Stimulated activated CD8-positive, alpha-beta memory T cell treated with anti-CD3 and anti-CD28 coated beads, Interleukin-4, amount 100 ng/mL, for 24 hours (primary cell): ENCODE measurements at regions not wholly inside any gene's neighbourhood (a gene's known extent, or its start where the extent isn't known, plus 50 kb on each side); places are given as distances from the start of the nearest gene placed in this dataset.
"Not testable (repeated sequence)": the region's sequence is repeated elsewhere in the genome, so short reads cannot be mapped to it uniquely, and the experiment has no call there.

ENCODE experiments used
- DNase-seq: peaks from one replicate; pipeline ENCODE4 v3.0.0-alpha.2; 2020; ENCODE audit warnings: low read depth

DNA sequence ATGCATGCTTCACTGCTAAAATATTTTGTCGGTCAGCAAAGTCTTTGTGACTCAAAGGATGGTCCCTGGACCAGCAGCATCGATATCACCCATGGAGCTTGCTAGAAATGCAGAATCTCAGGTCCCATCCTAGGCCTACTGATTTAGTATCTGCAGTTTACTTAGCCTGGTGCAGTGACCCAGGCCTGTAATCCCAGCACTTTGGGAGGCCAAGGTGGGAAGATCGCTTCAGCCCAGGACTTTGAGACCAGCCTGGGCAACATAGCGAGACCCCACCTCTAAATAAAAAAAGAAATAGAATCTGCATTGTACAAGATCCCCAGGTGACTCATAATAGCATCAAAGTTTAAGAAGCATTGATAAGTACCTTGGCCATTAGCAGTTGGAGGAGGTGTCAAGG lies 248.7 kb downstream of the CD83 start:
- no peak for DNase-seq

DNA sequence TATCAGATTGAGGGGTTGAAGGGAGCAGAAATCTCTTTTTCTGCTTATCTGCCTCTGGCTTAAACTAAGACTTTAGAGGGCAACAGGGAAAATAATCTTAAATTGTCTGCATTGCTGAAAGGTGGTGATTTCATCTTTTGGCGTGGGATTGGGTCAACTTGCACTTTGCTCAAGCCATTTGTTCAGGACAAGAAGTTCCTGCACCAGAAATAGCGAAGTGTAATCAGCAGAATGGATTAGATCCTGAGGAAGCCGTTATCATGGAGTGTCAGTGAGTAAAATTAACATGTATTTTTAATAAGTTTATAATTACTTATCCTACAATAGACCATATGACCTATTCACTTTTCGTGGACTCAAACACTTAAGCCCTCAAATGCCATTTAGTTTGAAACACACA lies 249.3 kb downstream of the CD83 start:
- no peak for DNase-seq

DNA sequence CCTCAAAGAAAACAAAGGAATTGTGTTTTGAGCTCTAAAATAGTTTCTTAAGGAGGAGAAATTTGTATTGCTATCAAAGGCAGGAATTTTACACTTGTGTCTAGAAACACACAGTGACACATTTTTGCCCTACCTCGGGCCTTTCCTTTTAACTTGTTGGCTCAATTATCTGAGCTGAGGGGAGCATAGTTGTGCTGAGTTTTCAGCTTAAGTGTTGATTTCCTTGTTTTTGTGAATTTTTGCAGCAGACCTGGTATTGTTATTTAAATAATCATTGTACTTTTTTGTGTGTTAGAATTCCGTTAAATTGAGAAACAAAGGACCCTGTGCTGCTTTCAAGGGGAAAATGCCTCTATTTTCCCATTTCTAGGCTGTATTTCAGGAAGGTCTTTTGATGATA lies 249.7 kb downstream of the CD83 start:
- no peak for DNase-seq

DNA sequence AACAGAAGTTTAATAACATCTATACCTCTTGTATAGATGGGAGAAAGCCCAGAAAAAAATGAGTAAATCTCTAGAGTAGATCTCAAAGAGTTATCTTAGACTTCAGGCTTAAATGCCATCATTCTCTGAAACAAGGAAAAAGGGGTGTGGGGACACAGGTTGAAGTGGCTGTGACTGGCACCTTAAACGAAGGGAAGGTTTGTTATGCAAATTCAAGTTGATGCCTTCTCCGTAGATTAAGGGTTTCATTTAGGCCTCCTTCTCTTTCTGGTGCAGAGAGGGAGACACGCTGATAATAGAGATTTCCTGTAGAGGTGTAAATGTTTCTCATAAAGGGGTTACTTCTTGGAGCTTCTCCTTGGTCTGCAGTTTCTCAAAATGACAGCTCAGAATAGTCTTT lies 252.1 kb downstream of the CD83 start:
- DNase-seq = no peak

DNA sequence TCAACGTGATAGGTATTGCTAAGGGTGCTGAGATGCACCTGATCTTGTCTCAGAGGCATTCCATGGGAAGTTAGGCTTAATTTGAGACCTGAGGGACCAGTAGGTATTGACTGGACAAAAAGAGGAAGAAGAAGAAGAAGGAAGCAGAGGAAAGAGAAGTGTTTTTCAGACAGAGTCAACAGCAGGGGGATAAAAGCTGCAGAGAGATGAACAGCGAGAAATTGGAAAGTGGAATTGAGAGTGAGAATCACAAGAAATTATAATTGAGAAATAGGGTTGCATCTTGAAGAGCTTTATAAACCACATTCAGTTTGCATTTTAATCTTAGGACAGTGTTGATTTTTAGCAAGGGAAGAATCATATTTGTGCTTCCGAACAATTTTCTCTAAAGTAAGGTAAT lies 254.0 kb downstream of the CD83 start:
- DNase-seq = no peak

DNA sequence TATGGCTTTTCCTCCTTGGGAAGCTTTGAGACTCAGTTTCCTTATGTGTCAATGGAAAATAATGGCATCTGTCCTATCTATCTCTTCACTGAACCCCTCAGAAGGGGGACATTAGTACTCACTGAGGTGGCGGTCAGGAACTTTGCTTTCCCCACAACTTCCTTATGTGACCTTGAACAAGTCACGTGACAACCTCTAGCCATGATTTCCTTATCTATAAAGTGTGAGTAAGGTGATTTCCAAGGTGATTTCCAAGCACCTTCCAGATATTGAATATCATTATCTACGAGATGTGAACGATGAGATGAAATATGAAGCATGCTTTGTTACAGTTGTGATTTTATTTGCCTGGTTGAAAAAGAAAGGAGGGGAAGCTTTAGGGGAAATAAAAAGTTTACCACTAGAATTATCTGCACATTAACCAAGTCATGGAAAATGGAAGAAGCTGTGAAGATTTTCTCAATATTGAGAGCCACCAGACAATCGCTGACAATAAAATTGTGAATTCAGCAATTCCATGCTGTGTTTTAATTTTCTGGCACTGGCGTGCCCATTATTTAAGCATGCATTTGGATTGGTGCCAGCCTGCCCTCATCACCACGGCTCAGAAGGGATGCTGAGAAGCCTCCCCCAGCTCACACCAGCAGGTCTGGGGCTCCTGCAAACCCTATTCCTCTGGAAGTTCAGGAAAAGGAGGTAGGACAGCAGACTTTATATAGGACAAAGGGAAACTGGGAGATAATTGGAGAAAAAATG lies 255.3 kb downstream of the CD83 start:
- no peak for DNase-seq

DNA sequence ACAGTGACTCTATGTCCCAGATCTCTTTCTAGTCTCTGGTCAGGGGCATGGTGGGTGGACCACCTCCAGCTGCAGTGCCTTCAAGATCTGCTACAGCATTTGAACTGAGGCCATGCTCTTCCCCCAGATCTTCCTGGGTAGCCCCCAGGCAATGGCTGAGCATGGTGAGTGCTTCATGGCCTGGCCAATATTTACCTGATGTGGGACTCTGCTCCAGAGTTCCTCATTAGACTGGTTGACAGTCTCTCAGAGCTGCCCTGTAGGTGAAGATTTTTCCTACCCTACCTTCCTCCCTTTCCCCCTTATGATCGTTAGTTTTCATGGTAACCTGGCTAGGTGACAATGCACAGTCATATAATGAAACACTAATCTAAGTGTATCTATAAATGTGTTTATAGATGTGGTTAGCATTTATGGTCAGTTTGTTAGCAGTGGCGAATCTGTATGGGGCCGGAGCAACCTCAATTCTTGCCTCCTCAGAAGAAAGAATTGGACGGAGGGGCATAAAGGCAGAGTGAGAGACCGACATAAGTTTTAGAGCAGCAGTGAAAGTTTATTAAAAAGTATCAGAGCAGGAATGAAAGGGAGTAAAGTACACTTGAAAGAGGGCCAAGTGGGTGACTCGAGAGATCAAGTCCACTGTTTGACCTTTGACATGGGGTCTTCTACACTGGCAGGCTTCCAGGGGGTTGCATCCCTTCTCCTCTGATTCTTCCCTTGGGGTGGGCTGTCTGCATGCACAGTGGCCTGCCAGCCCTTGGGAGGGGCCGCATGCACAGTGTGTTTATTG lies 256.3 kb downstream of the CD83 start:
- no peak for DNase-seq

DNA sequence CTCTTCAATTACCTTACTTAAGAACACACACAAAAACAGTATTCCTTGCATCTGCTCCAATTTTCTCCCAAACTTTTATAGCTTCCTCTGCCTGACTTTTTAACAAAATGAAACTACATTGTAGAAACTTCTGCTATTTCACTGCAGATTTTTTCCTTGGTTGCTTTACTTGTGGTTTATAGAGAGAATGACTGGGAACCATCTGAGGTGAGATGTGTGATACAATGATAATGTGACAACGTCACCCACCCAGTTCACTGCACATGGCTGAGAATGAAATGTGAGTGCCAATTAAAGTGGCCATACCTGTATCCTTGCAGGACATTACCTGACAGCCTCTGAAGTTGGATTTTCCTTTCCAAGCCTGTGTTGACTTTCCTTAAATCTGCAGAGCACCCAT lies 258.4 kb downstream of the CD83 start:
- DNase-seq = no peak

DNA sequence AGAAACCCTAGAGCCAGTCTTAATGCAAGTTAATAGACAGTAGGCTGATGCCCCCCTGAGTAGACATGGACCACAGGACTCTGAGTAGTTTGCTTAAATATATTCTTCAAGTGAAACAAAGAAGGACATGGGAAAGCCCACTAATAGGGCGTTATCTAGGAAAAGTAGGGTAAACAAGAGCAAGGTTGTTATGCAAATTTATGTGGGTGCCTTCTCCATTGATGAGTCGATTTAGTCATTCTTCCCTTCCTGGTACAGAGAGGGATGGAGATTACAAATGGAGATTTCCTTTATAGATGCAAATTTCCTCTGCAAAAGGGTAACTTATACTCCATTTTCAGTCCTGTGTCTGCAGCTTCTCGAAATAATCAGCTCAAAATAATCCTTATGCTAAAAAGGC lies 262.0 kb downstream of the CD83 start:
- DNase-seq = no peak

DNA sequence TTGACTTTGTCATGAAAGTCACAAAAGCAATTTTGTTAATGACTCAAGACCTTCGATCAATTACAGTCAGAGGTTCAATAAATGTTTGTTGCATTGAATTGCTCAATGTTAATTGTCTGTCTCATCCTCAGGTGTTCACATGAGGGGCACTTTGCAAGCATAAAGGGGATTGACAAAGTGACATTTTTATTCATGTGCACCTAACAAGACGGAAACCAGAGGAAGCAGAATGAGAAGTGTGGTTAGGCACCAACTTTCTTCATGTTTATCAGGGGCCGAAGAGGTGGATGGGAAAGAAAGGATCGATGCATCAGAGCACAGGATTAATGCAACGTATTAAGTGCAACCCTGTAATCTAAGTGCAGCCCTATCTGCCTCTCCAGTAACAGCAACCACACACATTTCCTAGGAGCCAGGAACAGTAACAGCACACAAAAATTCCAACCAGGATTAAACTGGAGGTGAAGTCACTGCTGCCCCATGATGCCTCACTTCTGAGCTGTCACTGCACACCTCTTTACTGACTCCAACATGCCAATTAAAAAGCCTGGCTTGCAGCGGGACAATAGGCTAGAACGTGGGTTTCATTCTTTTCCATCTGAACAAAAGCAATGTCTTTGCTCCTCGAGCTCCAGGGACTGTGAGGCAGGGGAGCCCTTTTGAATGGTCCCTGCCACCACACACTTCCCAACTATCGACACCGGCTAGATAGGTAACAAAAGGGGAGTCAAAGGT lies 262.7 kb downstream of the CD83 start:
- DNase-seq = no peak

DNA sequence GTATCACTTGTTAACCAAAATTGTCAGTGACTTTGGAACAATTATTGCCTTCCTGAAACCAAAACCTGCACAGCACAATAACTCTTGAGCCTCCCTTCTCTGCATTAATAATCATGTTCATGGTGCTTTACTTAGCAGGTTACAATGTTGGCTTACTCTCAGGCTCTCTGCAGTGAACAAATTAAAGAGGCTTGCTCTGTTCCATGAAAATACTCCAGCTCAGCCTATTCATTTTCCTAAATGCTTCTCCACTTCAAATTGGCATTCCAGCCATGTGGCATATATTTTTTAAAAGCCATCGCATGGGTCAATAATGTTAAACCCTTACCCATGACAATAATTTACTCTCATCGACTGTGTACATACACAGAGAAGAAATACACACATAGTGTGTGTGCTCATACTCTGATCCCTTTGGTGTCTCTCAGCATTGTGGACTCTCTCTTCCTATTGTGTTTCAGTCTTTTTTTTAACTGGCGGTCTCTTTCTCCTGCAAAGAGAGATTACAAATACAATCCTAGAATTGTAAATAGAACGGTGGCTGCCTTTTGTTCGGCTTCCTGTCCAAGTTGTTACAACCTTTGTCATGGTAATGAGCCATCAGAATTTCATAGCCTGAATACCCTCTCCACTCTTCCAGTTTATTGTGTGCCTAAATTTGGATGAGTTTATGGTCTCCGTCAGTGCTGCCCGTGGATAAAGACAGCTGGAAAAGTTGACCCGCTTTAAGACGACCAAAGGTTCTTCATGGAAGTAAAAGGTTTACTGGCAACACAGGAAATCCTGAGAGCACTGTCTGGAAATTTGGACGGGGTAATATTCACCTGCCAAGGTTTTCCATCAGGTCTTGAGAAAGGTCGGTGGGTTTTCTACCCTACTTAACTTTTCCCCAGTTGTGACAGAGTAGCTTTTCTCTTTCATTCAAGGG lies 263.6 kb downstream of the CD83 start:
- no peak for DNase-seq

DNA sequence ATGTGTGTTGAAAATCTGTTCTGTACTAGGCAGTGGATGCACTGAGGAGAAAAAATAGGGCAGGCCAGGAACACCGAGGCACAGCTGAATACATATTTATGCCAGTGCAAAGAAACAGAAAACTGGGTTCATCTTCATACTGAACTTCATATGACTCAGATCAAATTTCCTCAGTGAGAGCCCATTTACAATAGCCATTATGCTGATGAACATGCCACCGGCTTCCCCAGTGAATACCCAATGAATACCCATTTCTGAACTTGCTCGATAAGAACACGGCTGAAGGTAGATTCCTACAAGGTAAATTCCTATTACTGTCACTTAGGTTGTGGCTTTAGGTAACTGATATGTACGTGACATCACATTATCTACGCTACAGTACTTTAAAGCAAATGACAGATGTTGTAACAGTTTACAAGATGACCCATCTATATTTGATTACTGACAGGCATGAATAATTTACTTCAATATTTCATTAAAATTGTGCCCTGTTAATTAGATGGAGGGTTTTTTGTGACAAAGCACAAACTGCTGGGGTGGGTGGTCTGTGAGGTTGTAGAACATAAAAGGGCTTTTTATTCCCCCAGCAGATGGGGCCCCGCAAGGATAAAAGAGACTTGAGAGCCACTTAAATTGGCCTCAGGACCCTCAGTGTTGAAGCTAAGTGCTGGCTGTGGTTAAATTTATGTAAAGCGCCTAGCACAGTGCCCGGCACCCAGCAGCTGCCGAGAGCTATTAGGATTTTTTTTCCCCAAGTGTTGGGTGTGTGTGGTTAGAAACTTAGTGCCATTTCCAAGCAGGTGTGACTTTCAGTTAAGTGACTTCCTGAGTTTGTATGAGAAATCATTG lies 264.5 kb downstream of the CD83 start:
- no peak for DNase-seq

DNA sequence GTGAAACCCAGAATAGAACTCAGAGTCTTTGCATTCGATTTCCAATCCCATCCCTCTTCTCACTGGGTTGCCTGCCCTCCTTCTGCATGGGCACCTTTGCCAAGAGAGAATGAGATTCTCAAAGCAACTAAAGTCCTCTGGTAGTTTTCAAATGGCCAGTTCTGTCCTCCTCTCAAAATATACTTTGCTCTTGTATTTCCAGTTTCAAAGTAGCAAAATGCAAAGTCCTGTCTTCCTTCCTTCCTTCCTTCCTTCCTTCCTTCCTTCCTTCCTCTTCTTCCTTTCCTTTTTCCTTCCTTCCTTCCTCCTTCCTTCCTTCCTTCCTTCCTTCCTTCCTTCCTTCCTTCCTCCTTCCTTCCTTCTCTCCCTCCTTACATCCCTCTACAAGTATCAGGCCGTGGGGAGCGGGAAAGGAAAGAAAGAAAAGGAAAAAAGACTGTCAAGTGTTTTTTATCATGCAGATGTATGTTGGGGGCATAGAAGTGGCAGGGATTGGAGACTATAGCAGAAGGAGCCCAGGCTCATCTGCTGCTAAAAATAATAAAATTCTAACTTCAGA lies 265.2 kb downstream of the CD83 start:
- DNase-seq = no peak

DNA sequence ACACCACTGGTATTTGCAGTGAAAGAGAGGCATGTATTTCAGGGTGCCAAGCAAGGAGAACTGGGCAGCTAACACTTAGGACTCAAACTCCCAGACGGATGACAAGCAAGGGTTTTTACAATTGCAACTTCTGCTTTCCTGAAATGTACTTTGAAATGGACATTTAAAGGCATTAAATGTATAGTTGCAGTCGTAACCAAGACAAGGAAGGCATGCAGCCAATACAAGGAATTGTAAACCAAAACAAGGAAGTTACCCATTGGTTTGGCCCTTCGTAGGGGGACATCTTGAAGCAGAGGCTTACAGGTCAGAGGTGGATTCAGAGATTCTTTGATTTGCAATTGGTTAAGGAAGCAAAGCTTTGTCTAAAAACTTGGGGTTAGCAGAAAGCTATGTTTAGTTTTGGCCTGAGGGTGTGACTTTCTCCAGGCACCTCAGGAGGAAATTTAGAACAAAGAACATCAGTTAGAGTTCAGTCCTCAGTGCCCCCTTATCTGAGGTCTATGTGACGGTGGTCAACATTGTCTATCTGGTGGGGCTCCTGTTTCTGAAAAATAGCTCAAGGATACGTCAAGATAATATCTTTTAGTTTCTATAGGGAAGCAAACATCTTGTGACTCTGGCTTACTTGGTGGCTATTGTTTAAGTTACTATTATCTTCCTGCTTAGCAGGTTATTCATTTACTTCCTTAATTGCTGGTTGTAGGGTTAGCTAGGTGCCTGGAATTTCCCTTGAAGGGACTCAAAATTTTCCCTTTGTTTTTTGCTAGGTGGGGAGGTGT lies 266.0 kb downstream of the CD83 start:
- DNase-seq = no peak

DNA sequence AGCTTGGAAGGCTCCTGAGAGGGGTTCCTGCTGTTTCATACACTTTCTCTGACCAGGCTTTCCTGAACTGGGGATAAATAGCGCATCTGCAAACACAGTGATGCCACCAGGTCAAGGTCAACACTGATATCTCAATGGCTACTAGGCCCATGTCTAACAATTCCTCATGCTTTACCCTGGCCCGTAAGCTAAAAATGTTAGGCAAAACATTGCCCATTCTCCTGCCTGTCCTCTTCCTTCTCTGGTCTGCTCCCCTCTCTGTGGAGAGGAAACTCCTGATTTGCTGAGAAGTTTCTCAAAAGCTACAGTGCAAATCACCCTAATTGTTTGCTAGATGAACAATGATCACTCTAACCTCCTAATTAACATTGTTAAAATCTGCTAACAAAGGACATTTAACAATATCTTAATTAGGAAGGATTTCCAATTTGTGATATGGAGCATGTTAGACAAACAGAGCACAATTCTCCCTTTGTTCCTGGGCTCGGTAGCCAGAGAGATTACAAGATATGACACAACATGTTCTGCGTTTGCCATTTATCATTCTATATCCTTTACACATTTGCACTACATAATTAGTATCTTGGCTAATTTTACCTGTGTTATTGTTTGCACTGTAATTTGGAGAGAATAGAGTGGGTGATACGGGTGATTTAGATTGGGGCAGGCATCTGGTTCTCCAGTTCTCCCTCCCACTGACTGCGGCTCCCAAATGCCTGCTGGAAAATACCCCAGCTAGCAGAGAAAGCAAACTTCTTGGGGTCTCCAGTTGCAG lies 266.8 kb downstream of the CD83 start:
- no peak for DNase-seq

DNA sequence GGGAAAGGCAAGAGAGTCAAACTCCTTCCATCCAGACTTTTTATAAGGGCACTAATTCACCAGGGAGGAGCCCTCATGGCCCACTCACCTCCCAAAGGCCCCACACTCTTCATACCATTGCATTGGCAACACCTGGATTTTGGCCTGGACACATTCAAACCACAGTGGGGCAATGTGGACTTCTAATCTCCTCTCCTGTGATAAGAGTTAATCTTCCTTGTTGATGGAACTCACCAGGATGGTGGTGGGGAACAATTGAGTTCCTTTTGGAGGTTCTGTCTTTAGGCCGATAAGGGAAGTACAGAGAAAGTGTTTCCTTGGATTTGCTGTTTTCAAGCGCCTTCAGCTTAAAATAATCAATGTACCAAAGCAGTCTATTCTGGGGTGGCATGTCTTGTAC lies 268.7 kb downstream of the CD83 start:
- DNase-seq = no peak

DNA sequence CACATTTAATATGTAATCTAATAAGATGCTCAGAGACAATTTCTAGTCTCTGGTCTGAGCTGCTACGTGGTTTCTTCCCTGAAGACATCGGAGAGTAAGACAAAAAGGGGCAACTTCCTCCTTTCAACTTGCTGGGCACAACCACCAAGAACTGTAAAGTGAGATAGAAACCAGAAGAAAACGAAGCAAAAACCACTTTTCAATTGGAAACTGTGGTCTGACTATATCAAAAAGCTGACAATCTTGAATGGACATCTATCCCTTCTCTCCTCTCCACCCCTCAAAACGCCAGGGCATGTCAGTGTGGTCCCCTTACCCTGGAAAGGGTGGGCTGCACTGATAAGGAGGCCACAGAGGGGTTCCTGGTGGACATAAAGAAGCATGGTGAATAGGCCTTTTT lies 269.1 kb downstream of the CD83 start:
- DNase-seq = no peak

DNA sequence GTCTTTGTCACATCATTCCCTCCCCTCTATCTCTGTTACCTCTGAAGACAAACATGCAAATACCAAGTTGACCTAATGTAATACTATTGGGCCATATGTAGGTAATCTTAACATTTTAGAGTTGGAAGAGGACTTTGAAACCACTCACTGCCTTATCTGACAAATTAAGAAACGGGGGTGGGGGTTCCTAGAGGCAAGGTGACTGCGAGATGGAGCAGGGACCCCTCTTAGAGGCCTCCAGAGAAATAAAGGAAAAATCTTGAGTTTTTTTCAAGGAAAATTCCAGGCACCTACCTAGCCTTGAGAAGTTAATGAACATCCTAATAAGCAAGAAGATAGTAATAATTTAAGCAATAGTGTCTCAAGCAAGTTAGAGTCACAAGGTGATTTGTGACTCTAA lies 270.8 kb downstream of the CD83 start:
- DNase-seq = no peak

DNA sequence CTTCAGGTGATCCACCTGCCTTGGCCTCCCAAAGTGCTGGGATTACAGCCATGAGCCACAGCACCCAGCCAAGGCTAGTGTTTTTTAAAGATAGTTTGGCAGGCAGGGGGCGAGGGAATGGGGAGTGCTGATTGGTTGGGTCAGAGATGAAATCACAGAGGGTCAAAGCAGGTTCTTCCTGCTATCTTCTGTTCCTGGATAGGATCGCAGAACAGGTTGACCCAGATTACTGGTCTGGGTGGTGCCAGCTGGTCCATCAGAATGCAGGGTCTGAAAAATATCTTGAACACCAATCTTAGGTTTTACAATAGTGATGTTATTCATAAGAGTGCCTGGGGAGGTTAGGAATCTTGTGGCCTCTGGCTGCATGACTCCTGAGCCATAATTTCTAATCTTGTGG lies 272.2 kb downstream of the CD83 start:
- not testable (repeated sequence) for DNase-seq
